ENCODE measurements at regions not wholly inside any gene's neighbourhood (a gene's known extent, or its start where the extent isn't known, plus 50 kb on each side); places are given as distances from the start of the nearest gene placed in this dataset.

GRCh38 chr5:74332006-74332405 lies 308.5 kb downstream of the ENC1 start (continued):
- TF ChIP-seq ATF2 (IDR thresholded peaks at IDR 0.05; ENCODE audit: low read length) (no peak), CHD7 (IDR thresholded peaks at IDR 0.05; ENCODE audit: insufficient replicate concordance, low read length) (no peak), EGR1 (IDR thresholded peaks at IDR 0.05; ENCODE audit: borderline replicate concordance, low read depth, low read length) (no peak)
